NCI-H128 (cell line): ENCODE measurements at regions not wholly inside any gene's neighbourhood (a gene's known extent, or its start where the extent isn't known, plus 50 kb on each side); places are given as distances from the start of the nearest gene placed in this dataset.
"Not testable (repeated sequence)": the region's sequence is repeated elsewhere in the genome, so short reads cannot be mapped to it uniquely, and the experiment has no call there.

ENCODE experiments used
- DNase-seq: peaks from one replicate; lab custom pipeline; 2025; ENCODE audit not compliant: unreplicated experiment; lab: John Stamatoyannopoulos, UW

- DNase-seq = no peak
Observed at GRCh38 chr1:4463631-4464030, 190.8 kb upstream of the AJAP1 start.

GRCh38 chr1:4464478-4464877 is 189.9 kb upstream of the AJAP1 start:
- DNase-seq = no peak

GRCh38 chr1:4467241-4467640 is 187.2 kb upstream of the AJAP1 start:
- DNase-seq = no peak

- DNase-seq = no peak
Observed at GRCh38 chr1:4468386-4468785, 186.0 kb upstream of the AJAP1 start.

- no peak for DNase-seq
Observed at GRCh38 chr1:4468804-4469514, 185.4 kb upstream of the AJAP1 start.

GRCh38 chr1:4476394-4476793 is 178.0 kb upstream of the AJAP1 start:
- DNase-seq = no peak

GRCh38 chr1:4481451-4481850 is 173.0 kb upstream of the AJAP1 start:
- DNase-seq = no peak

GRCh38 chr1:4482526-4482925 is 171.9 kb upstream of the AJAP1 start:
- DNase-seq = no peak

- no peak for DNase-seq
Observed at GRCh38 chr1:4483021-4483625, 171.3 kb upstream of the AJAP1 start.

GRCh38 chr1:4485398-4485797 is 169.0 kb upstream of the AJAP1 start:
- peak; percentile 83 for DNase-seq

- DNase-seq = no peak
Observed at GRCh38 chr1:4485878-4486277, 168.5 kb upstream of the AJAP1 start.

GRCh38 chr1:4486408-4487120 is 167.8 kb upstream of the AJAP1 start:
- DNase-seq = no peak

GRCh38 chr1:4488018-4488417 is 166.4 kb upstream of the AJAP1 start:
- no peak for DNase-seq

GRCh38 chr1:4489486-4489885 is 164.9 kb upstream of the AJAP1 start:
- DNase-seq = no peak

- DNase-seq = not testable (repeated sequence)
Observed at GRCh38 chr1:4489992-4490391, 164.4 kb upstream of the AJAP1 start.

- no peak for DNase-seq
Observed at GRCh38 chr1:4494027-4494426, 160.4 kb upstream of the AJAP1 start.

- no peak for DNase-seq
Observed at GRCh38 chr1:4494558-4494957, 159.9 kb upstream of the AJAP1 start.

- no peak for DNase-seq
Observed at GRCh38 chr1:4495809-4496208, 158.6 kb upstream of the AJAP1 start.

GRCh38 chr1:4500441-4500840 is 154.0 kb upstream of the AJAP1 start:
- no peak for DNase-seq

GRCh38 chr1:4506591-4506990 is 147.8 kb upstream of the AJAP1 start:
- DNase-seq = no peak

GRCh38 chr1:4509206-4509605 is 145.2 kb upstream of the AJAP1 start:
- no peak for DNase-seq

- no peak for DNase-seq
Observed at GRCh38 chr1:4510276-4510691, 144.1 kb upstream of the AJAP1 start.
